ENCODE measurements at regions not wholly inside any gene's neighbourhood (a gene's known extent, or its start where the extent isn't known, plus 50 kb on each side); places are given as distances from the start of the nearest gene placed in this dataset.
"Not testable (repeated sequence)": the region's sequence is repeated elsewhere in the genome, so short reads cannot be mapped to it uniquely, and the experiment has no call there.

DNA sequence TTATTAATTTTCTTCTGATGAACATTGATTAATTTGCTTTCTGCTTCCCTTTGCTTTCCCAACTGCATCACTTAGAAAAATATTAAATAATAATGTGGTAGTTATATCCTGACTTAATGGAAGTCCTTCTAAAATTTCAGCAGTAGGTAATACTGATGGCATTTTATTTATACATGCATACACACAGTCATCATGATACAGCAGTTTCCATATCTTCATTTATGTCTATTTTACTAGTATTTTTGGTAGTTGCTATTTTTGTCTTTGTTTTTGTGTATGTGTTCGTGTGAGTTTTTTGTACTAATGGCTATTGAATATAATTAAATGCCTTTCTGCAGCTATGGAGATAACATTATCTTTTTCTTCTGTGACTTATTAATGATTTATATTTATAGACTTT, 484.7 kb upstream of the CNTN5 start:
- Histone ChIP-seq H3K4me2 (no peak overlapping the region), H3K27ac (no peak overlapping the region), H3K4me3 (no peak overlapping the region), H3K4me1 (no peaks in the 10 kb centered on the region), H3K9me3 (no peaks in the 10 kb centered on the region)
- no peak for TF ChIP-seq POLR2AphosphoS2 (conservative IDR thresholded peaks at IDR 0.05; ENCODE audit: low read length)
- TF ChIP-seq, protein P1, sequence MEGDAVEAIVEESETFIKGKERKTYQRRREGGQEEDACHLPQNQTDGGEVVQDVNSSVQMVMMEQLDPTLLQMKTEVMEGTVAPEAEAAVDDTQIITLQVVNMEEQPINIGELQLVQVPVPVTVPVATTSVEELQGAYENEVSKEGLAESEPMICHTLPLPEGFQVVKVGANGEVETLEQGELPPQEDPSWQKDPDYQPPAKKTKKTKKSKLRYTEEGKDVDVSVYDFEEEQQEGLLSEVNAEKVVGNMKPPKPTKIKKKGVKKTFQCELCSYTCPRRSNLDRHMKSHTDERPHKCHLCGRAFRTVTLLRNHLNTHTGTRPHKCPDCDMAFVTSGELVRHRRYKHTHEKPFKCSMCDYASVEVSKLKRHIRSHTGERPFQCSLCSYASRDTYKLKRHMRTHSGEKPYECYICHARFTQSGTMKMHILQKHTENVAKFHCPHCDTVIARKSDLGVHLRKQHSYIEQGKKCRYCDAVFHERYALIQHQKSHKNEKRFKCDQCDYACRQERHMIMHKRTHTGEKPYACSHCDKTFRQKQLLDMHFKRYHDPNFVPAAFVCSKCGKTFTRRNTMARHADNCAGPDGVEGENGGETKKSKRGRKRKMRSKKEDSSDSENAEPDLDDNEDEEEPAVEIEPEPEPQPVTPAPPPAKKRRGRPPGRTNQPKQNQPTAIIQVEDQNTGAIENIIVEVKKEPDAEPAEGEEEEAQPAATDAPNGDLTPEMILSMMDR (IDR thresholded peaks at IDR 0.05), result no peak
- TF ChIP-seq, protein P2, sequence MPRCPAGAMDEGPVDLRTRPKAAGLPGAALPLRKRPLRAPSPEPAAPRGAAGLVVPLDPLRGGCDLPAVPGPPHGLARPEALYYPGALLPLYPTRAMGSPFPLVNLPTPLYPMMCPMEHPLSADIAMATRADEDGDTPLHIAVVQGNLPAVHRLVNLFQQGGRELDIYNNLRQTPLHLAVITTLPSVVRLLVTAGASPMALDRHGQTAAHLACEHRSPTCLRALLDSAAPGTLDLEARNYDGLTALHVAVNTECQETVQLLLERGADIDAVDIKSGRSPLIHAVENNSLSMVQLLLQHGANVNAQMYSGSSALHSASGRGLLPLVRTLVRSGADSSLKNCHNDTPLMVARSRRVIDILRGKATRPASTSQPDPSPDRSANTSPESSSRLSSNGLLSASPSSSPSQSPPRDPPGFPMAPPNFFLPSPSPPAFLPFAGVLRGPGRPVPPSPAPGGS (IDR thresholded peaks at IDR 0.05), result no peak
- no peak for TF ChIP-seq FOXS1 (CRISPR knock-in tag; IDR thresholded peaks at IDR 0.05)
- TF ChIP-seq NPAS2 (CRISPR knock-in tag; IDR thresholded peaks at IDR 0.05; ENCODE audit: borderline replicate concordance), result no peak
- no peak for TF ChIP-seq RCOR1 (IDR thresholded peaks at IDR 0.05; ENCODE audit: low read depth, low read length)
- TF ChIP-seq, protein P3, sequence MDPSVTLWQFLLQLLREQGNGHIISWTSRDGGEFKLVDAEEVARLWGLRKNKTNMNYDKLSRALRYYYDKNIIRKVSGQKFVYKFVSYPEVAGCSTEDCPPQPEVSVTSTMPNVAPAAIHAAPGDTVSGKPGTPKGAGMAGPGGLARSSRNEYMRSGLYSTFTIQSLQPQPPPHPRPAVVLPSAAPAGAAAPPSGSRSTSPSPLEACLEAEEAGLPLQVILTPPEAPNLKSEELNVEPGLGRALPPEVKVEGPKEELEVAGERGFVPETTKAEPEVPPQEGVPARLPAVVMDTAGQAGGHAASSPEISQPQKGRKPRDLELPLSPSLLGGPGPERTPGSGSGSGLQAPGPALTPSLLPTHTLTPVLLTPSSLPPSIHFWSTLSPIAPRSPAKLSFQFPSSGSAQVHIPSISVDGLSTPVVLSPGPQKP (IDR thresholded peaks at IDR 0.05; ENCODE audit: low read depth, low read length), result no peak
- TF ChIP-seq NR3C1 (IDR thresholded peaks at IDR 0.05), result no peak
- TF ChIP-seq JUNB (IDR thresholded peaks at IDR 0.05), result no peak
- no peak for TF ChIP-seq RARB (CRISPR knock-in tag; IDR thresholded peaks at IDR 0.05)
- TF ChIP-seq ZC3H11A (IDR thresholded peaks at IDR 0.05), result no peak
- CTCF ChIA-PET, result no interaction called here
- POLR2A ChIA-PET, result no interaction called here
- FAIRE-seq, result no peak
- ATAC-seq, result no peak
- 4% methylated on average over 1 of the region's 1 CpG for WGBS (ENCODE audit: missing lambda C conversion rate)
- DNase-seq (ENCODE audit: low read depth in 1 of 2, low spot score in 1 of 2), result no peak

DNA sequence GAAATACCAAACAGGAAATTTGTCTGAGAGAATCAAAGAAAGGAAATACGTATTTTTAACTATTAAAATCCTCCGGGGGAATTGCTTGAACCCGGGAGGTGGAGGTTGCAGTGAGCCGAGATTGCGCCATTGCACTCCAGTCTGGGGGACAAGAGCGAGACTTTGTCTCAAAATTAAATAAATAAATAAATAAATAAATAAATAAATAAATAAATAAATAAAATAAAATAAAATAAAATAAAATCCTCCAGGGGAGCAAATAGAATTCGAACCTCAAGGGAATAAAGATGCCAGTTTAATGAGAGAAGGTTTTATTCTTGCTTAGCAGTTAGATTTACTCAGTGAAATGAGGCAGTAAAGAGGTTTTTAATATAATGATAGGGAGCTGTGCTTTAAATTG, 482.4 kb upstream of the CNTN5 start:
- H3K27ac ChIP-seq; FAIRE-seq; H3K4me1 ChIP-seq; H3K9me3 ChIP-seq; DNase-seq (ENCODE audit: low read depth in 1 of 2, low spot score in 1 of 2); CTCF ChIA-PET; H3K4me3 ChIP-seq; POLR2A ChIA-PET; ATAC-seq; H3K4me2 ChIP-seq: not testable (repeated sequence)
- 56% methylated on average over 7 of the region's 7 CpGs for WGBS (ENCODE audit: missing lambda C conversion rate)

DNA sequence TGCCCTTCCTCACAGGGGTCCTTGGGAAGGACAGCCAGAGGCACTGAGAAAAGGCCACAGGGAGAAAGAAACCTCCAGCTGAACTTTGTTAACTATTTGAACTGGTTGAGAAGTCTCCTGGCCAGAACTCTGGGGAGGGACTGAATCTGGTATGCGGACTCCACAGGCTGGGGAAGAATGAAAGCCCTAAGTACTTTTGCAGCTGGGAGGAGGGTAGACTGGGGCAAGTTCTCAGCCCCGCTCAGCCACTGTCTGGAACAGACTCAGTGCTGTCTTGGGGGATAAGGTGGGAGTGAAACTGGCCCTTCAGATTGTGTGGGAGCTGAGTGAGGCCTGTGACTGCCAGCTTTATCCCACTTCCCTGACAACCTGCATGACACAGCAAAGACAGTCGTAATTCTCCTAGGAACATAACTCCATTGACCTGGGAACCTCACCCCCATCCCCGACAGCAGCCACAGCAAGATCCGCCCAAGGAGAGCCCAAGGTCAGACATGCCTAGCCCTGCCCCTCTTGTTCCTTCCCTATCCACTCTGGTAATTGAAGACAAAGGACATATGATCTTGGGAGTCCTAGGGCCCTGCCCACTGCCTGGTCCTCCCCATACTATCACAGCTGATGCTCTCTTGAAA, 475.1 kb upstream of the CNTN5 start:
- TF ChIP-seq JUNB (IDR thresholded peaks at IDR 0.05) (no peak), RAD21 (conservative IDR thresholded peaks at IDR 0.05 in 1 of 2, IDR thresholded peaks at IDR 0.05 in 1 of 2) (no peak), CEBPB (IDR thresholded peaks at IDR 0.05) (no peak), MAFK (IDR thresholded peaks at IDR 0.05; ENCODE audit: partially characterized antibody) (no peak), GATA3 (IDR thresholded peaks at IDR 0.05; ENCODE audit: borderline replicate concordance) (no peak), RCOR1 (IDR thresholded peaks at IDR 0.05; ENCODE audit: low read depth, low read length) (no peak), PHF8 (IDR thresholded peaks at IDR 0.05; ENCODE audit: borderline replicate concordance, low read depth) (no peak), KDM1A (IDR thresholded peaks at IDR 0.05; ENCODE audit: low read depth) (no peak)
- TF ChIP-seq, protein P2 (IDR thresholded peaks at IDR 0.05), result no peak
- H3K9me3 ChIP-seq, result no peaks in the 10 kb centered on the region
- H3K4me1 ChIP-seq, result no peaks in the 10 kb centered on the region
- DNase-seq (ENCODE audit: low read depth in 1 of 2, low spot score in 1 of 2), result no peak
- H3K4me3 ChIP-seq, result no peak overlapping the region
- POLR2A ChIA-PET, result no interaction called here
- CTCF ChIA-PET, result no interaction called here
- no peak for ATAC-seq
- 48% methylated on average over 4 of the region's 5 CpGs for WGBS (ENCODE audit: missing lambda C conversion rate)
- no peak for FAIRE-seq
- H3K27ac ChIP-seq, result no peak overlapping the region
- H3K4me2 ChIP-seq, result no peak overlapping the region

Measured in A549 (cell line).